ENCODE measurements at regions not wholly inside any gene's neighbourhood (a gene's known extent, or its start where the extent isn't known, plus 50 kb on each side); places are given as distances from the start of the nearest gene placed in this dataset.
A peak's percentile ranks its signal among the peaks of the same experiment; 100 is the strongest.
"Not testable (repeated sequence)": the region's sequence is repeated elsewhere in the genome, so short reads cannot be mapped to it uniquely, and the experiment has no call there.

DNA sequence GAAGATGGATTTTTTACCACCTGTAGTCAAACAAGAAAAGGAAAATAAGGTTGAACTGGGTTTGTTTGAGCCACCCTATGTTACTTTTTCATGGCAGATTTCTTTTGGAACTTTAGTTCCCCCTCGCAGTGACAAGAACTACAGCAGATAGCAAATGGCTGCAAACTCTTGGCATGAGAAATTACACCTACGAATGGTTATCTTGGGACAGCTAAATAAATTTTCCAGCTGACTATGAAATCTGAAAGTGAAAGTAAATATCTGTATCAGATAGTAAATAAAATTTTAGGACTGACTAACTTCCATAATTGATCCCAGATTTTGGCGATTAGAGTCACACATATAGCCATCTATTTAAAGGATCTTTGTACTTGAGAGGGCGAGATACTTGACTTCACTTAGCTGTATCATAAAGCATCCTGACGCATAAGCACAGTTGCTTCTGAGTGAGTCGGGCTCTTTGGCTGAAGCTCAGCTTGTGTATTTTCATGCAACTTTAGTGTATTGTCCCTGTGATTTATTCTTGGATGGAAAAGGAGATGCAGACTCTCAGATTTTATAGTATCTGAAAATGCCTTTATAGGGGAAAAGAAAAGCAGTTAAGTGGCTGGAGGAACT is 125.3 kb upstream of the B3GAT2 start:
- no peaks in the 10 kb centered on the region for H3K36me3 ChIP-seq (ENCODE audit: control insufficient read depth in 5 of 5, insufficient read depth in 5 of 5, low read length in 5 of 5)
- peaks cover 0 to 23% (median 13%) of the 10 kb centered on the region in 5 donors for H3K4me1 ChIP-seq (ENCODE audit: control insufficient read depth in 5 of 5, insufficient read depth in 5 of 5, low read length in 5 of 5)
- H3K9me3 ChIP-seq (ENCODE audit: control insufficient read depth in 5 of 5, low read length in 5 of 5), result peaks cover 0 to 13% (median 8%) of the 10 kb centered on the region in 5 donors
- H3K27me3 ChIP-seq (ENCODE audit: control insufficient read depth in 5 of 5, insufficient read depth in 4 of 5, low read length in 5 of 5), result peaks cover 0 to 3% (median 0%) of the 10 kb centered on the region in 5 donors
- H3K27ac ChIP-seq (ENCODE audit: low read depth, low read length), result no peak overlapping the region
- peak overlapping the region; percentile 35 to 57 (median 53) for H3K4me3 ChIP-seq (ENCODE audit: low read depth in 1 of 5, low read length in 5 of 5)
- H3K9ac ChIP-seq (ENCODE audit: low read length in 5 of 5), result peak overlapping the region in 3 of 5 donors; percentile 4 to 38 (median 14)

DNA sequence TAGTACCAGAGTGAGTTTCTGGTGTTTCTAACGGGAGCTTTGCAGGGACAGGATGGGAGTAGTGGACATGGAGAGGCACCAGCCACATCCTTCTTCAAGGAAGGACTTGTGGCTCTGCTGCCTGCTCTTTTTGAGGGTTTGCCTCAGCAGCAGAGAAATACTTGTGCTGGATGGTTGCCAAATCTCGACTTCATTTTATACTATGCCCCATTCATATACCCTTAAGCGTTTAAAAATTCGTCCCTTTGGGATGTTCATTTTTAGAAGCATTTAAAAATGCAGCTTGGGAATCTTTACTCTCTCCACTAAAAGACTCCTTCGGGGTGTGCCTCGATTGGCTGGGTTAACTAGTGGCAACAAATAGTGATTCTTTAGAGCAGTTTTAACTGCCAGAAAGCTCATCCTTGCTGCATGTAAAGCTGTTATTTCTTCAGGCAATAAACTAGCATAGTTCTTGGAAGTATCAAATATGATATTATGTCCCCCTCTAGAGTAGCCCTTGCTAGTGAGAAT is 126.5 kb upstream of the B3GAT2 start:
- H3K36me3 ChIP-seq (ENCODE audit: control insufficient read depth in 5 of 5, insufficient read depth in 5 of 5, low read length in 5 of 5), result no peaks in the 10 kb centered on the region
- no peak overlapping the region for H3K4me3 ChIP-seq (ENCODE audit: low read depth in 1 of 5, low read length in 5 of 5)

DNA sequence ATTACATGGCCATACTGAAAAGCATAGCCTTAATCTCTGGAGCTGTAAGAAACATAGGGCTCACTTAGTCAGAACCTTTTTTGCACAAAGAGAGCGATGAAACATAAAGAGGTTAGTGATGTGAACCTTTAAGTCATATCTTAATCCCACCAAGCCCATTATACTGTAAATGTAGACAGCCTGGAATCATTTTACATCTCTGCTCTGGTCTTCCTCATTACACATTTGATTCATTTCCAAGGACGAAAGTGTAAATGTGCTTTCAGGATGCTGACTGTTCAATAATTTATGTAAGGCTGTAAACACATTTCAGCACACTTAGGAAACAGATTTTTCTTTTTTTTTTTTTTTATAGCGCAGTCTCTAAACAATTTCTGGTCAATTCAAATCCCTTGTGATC is 131.3 kb upstream of the B3GAT2 start:
- Histone ChIP-seq H3K27me3 (ENCODE audit: control insufficient read depth in 5 of 5, insufficient read depth in 4 of 5, low read length in 5 of 5) (peaks cover 0 to 3% (median 0%) of the 10 kb centered on the region in 5 donors), H3K9ac (ENCODE audit: low read length in 5 of 5) (no peak overlapping the region), H3K27ac (ENCODE audit: low read depth, low read length) (no peak overlapping the region), H3K4me3 (ENCODE audit: low read depth in 1 of 5, low read length in 5 of 5) (no peak overlapping the region), H3K9me3 (ENCODE audit: control insufficient read depth in 5 of 5, low read length in 5 of 5) (no peaks in the 10 kb centered on the region), H3K4me1 (ENCODE audit: control insufficient read depth in 5 of 5, insufficient read depth in 5 of 5, low read length in 5 of 5) (peaks cover 0 to 3% (median 0%) of the 10 kb centered on the region in 5 donors), H3K36me3 (ENCODE audit: control insufficient read depth in 5 of 5, insufficient read depth in 5 of 5, low read length in 5 of 5) (no peaks in the 10 kb centered on the region)

More for the DNA sequence above, 126.5 kb upstream of the B3GAT2 start:
- H3K27ac ChIP-seq (ENCODE audit: low read depth, low read length), result no peak overlapping the region
- H3K4me1 ChIP-seq (ENCODE audit: control insufficient read depth in 5 of 5, insufficient read depth in 5 of 5, low read length in 5 of 5), result peaks cover 0 to 23% (median 13%) of the 10 kb centered on the region in 5 donors
- peaks cover 0 to 4% (median 0%) of the 10 kb centered on the region in 5 donors for H3K9me3 ChIP-seq (ENCODE audit: control insufficient read depth in 5 of 5, low read length in 5 of 5)
- peaks cover 0 to 3% (median 0%) of the 10 kb centered on the region in 5 donors for H3K27me3 ChIP-seq (ENCODE audit: control insufficient read depth in 5 of 5, insufficient read depth in 4 of 5, low read length in 5 of 5)
- H3K9ac ChIP-seq (ENCODE audit: low read length in 5 of 5), result no peak overlapping the region

DNA sequence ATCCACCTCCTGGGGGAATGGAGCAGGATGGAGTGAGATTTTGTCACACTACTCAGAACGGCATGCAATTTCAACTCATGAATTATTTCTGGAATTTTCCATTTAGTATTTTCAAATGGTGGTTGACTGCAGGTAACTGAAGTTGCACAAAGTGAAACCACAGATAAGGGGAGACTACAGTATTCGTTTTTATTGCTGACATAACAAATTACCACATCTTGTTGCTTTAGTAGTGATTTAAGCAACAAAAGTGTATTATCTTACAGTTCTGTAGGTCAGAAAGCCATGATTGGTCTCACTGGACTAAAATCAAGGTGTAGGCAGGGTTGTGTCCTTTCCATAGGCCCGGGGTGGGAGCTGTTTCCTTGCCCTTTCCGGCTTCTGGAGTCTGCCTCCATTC is 133.4 kb upstream of the B3GAT2 start:
- Histone ChIP-seq H3K9ac (ENCODE audit: low read length in 5 of 5) (no peak overlapping the region), H3K4me3 (ENCODE audit: low read depth in 1 of 5, low read length in 5 of 5) (no peak overlapping the region), H3K9me3 (ENCODE audit: control insufficient read depth in 5 of 5, low read length in 5 of 5) (no peaks in the 10 kb centered on the region), H3K4me1 (ENCODE audit: control insufficient read depth in 5 of 5, insufficient read depth in 5 of 5, low read length in 5 of 5) (no peaks in the 10 kb centered on the region), H3K27me3 (ENCODE audit: control insufficient read depth in 5 of 5, insufficient read depth in 4 of 5, low read length in 5 of 5) (peaks cover 0 to 3% (median 0%) of the 10 kb centered on the region in 5 donors), H3K27ac (ENCODE audit: low read depth, low read length) (no peak overlapping the region), H3K36me3 (ENCODE audit: control insufficient read depth in 5 of 5, insufficient read depth in 5 of 5, low read length in 5 of 5) (no peaks in the 10 kb centered on the region)

DNA sequence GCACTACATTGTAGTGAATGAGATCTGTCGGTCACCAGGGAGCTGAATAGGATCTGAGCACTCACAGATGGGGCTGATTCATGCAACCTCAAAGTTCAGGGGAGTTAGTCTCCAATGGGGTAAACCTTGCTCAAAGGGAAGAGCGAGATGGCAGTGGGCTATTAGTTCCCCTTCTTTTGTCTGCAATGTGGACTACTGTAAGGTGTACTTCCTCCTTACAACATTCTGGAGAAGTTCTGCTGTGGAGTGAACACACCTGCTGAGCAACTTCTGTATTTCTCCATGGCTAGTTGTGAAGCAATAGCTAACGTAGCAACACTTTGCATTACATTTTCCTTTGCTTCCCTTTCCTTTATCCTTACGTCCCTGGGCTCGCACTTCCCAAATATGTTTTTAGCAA is 134.3 kb upstream of the B3GAT2 start:
- H3K36me3 ChIP-seq (ENCODE audit: control insufficient read depth in 5 of 5, insufficient read depth in 5 of 5, low read length in 5 of 5), result no peaks in the 10 kb centered on the region
- peaks cover 0 to 3% (median 0%) of the 10 kb centered on the region in 5 donors for H3K27me3 ChIP-seq (ENCODE audit: control insufficient read depth in 5 of 5, insufficient read depth in 4 of 5, low read length in 5 of 5)

DNA sequence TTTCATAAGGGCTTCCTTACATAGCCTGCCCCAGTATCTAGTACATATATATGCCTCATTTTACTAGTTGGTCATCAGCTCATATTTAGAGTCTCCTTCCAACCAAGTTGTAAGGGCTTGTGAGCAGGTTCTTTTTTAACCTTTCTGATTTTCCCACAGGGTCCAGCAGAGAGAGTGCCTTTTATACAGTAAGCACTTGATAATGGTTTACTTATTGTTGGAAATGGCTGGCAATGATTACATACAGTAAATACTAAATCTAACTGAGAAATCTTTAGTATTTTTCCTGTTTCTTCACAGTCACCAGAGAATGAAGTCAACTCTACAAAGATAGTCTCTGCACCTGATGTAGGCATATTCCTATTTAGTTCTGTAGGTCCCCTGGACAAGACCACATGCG is 135.1 kb upstream of the B3GAT2 start:
- no peak overlapping the region for H3K9ac ChIP-seq (ENCODE audit: low read length in 5 of 5)
- H3K36me3 ChIP-seq (ENCODE audit: control insufficient read depth in 5 of 5, insufficient read depth in 5 of 5, low read length in 5 of 5), result no peaks in the 10 kb centered on the region
- H3K27ac ChIP-seq (ENCODE audit: low read depth, low read length), result no peak overlapping the region
- H3K27me3 ChIP-seq (ENCODE audit: control insufficient read depth in 5 of 5, insufficient read depth in 4 of 5, low read length in 5 of 5), result no peaks in the 10 kb centered on the region
- H3K4me3 ChIP-seq (ENCODE audit: low read depth in 1 of 5, low read length in 5 of 5), result no peak overlapping the region
- H3K4me1 ChIP-seq (ENCODE audit: control insufficient read depth in 5 of 5, insufficient read depth in 5 of 5, low read length in 5 of 5), result no peaks in the 10 kb centered on the region
- H3K9me3 ChIP-seq (ENCODE audit: control insufficient read depth in 5 of 5, low read length in 5 of 5), result no peaks in the 10 kb centered on the region

More for the DNA sequence above, 134.3 kb upstream of the B3GAT2 start:
- Histone ChIP-seq H3K9me3 (ENCODE audit: control insufficient read depth in 5 of 5, low read length in 5 of 5) (no peaks in the 10 kb centered on the region), H3K4me3 (ENCODE audit: low read depth in 1 of 5, low read length in 5 of 5) (no peak overlapping the region), H3K27ac (ENCODE audit: low read depth, low read length) (no peak overlapping the region), H3K4me1 (ENCODE audit: control insufficient read depth in 5 of 5, insufficient read depth in 5 of 5, low read length in 5 of 5) (no peaks in the 10 kb centered on the region), H3K9ac (ENCODE audit: low read length in 5 of 5) (no peak overlapping the region)

DNA sequence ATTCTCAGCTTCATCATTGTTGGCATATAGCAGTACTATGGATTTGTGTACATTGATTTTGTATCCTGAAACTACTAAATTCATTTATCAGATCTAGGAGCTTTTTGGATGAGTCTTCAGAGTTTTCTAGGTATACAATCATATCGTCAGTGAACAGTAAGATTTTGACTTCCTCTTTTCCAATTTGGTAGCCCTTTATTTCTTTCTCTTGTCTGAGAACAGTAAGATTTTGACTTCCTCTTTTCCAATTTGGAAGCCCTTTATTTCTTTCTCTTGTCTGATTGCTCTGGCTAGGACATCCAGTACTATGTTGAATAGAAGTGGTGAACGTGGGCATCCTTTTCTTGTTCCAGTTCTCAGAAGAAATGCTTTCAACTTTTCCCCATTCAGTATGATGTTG is 140.4 kb upstream of the B3GAT2 start:
- peaks cover 0 to 13% (median 2%) of the 10 kb centered on the region in 5 donors for H3K9me3 ChIP-seq (ENCODE audit: control insufficient read depth in 5 of 5, low read length in 5 of 5)
- H3K27ac ChIP-seq (ENCODE audit: low read depth, low read length); H3K9ac ChIP-seq (ENCODE audit: low read length in 5 of 5); H3K27me3 ChIP-seq (ENCODE audit: control insufficient read depth in 5 of 5, insufficient read depth in 4 of 5, low read length in 5 of 5); H3K4me1 ChIP-seq (ENCODE audit: control insufficient read depth in 5 of 5, insufficient read depth in 5 of 5, low read length in 5 of 5); H3K4me3 ChIP-seq (ENCODE audit: low read depth in 1 of 5, low read length in 5 of 5); H3K36me3 ChIP-seq (ENCODE audit: control insufficient read depth in 5 of 5, insufficient read depth in 5 of 5, low read length in 5 of 5): not testable (repeated sequence)

DNA sequence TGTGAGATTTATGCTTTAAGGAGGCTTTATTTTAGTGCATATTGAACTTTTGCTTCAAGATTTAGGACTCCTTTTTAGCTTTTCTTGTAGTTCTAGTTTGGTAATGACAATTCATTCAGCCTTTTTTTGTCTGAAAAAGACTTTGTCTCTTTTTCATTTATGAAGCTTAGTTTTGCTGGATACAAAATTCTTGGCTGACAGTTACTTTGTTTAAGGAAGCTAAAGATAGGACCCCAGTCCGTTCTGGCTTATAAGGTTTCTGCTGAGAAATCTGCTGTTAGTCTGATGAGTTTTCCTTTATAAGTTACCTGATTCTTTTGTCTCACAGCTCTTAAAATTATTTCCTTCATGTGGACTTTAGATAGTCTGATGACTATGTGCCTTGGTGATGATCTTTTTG is 142.8 kb upstream of the B3GAT2 start:
- peaks cover 0 to 13% (median 2%) of the 10 kb centered on the region in 5 donors for H3K9me3 ChIP-seq (ENCODE audit: control insufficient read depth in 5 of 5, low read length in 5 of 5)
- H3K27ac ChIP-seq (ENCODE audit: low read depth, low read length), result no peak overlapping the region
- no peak overlapping the region for H3K9ac ChIP-seq (ENCODE audit: low read length in 5 of 5)
- no peaks in the 10 kb centered on the region for H3K36me3 ChIP-seq (ENCODE audit: control insufficient read depth in 5 of 5, insufficient read depth in 5 of 5, low read length in 5 of 5)
- H3K4me3 ChIP-seq (ENCODE audit: low read depth in 1 of 5, low read length in 5 of 5), result no peak overlapping the region
- peaks cover 0 to 2% (median 0%) of the 10 kb centered on the region in 5 donors for H3K4me1 ChIP-seq (ENCODE audit: control insufficient read depth in 5 of 5, insufficient read depth in 5 of 5, low read length in 5 of 5)
- no peaks in the 10 kb centered on the region for H3K27me3 ChIP-seq (ENCODE audit: control insufficient read depth in 5 of 5, insufficient read depth in 4 of 5, low read length in 5 of 5)

DNA sequence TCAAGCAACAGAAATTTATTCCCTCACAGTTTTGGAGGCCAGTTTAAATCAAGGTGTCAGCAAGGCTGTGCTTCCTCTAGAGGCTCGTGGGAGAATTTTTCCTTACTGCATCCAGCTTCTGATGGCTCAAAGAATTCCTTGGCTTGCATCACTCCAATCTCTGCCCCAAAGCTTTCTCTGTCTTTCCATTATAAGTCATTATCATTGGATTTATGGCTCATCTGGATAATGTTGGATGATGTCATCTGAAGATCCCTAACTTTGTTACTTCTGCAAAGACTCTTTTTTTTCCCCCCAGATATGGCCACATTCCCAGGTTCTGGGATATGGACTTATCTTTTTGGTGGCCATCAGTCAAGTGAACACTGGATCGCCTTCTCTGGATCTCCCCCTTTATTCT is 146.3 kb upstream of the B3GAT2 start:
- no peak overlapping the region for H3K27ac ChIP-seq (ENCODE audit: low read depth, low read length)
- no peak overlapping the region for H3K9ac ChIP-seq (ENCODE audit: low read length in 5 of 5)
- H3K4me3 ChIP-seq (ENCODE audit: low read depth in 1 of 5, low read length in 5 of 5), result no peak overlapping the region
- peaks cover 0 to 13% (median 2%) of the 10 kb centered on the region in 5 donors for H3K9me3 ChIP-seq (ENCODE audit: control insufficient read depth in 5 of 5, low read length in 5 of 5)
- peaks cover 2 to 12% (median 8%) of the 10 kb centered on the region in 5 donors for H3K4me1 ChIP-seq (ENCODE audit: control insufficient read depth in 5 of 5, insufficient read depth in 5 of 5, low read length in 5 of 5)
- H3K36me3 ChIP-seq (ENCODE audit: control insufficient read depth in 5 of 5, insufficient read depth in 5 of 5, low read length in 5 of 5), result no peaks in the 10 kb centered on the region
- no peaks in the 10 kb centered on the region for H3K27me3 ChIP-seq (ENCODE audit: control insufficient read depth in 5 of 5, insufficient read depth in 4 of 5, low read length in 5 of 5)

DNA sequence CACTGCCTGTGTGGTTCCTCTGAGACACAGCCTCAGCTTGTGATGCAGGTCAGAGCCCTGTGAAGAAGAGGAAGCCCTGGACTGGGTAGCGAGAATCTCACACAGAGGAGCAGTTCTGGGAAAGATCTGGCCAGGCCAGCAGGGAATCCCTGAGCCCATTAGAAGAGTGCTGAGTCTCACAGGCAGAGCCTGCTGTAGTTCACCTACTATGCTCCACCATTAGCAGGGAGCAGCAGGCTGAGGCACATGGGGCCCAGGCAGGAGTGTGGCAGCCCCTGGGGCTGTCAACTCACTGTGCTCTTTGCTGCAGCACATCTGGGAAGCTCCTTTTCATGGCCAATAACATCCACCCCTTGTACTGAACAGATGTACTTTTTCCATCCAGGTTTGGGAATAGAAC is 146.8 kb upstream of the B3GAT2 start:
- Histone ChIP-seq H3K9ac (ENCODE audit: low read length in 5 of 5) (no peak overlapping the region), H3K27ac (ENCODE audit: low read depth, low read length) (no peak overlapping the region), H3K4me1 (ENCODE audit: control insufficient read depth in 5 of 5, insufficient read depth in 5 of 5, low read length in 5 of 5) (peaks cover 2 to 15% (median 11%) of the 10 kb centered on the region in 5 donors), H3K27me3 (ENCODE audit: control insufficient read depth in 5 of 5, insufficient read depth in 4 of 5, low read length in 5 of 5) (no peaks in the 10 kb centered on the region), H3K9me3 (ENCODE audit: control insufficient read depth in 5 of 5, low read length in 5 of 5) (peaks cover 0 to 13% (median 2%) of the 10 kb centered on the region in 5 donors), H3K4me3 (ENCODE audit: low read depth in 1 of 5, low read length in 5 of 5) (no peak overlapping the region), H3K36me3 (ENCODE audit: control insufficient read depth in 5 of 5, insufficient read depth in 5 of 5, low read length in 5 of 5) (no peaks in the 10 kb centered on the region)

Data from subcutaneous abdominal adipose tissue (tissue), 5 donors.